ENCODE measurements at regions not wholly inside any gene's neighbourhood (a gene's known extent, or its start where the extent isn't known, plus 50 kb on each side); places are given as distances from the start of the nearest gene placed in this dataset.

- WGBS (ENCODE audit: low lambda C conversion rate): 67% methylated on average over 7 of the region's 7 CpGs
- Histone ChIP-seq H3K36me3 (replicated peaks in 1 of 2; ENCODE audit: control insufficient read depth in 1 of 2, insufficient read depth in 2 of 2, low read length in 2 of 2) (no peaks in the 10 kb centered on the region), H4K20me1 (ENCODE audit: insufficient read depth, low read length) (no peaks in the 10 kb centered on the region), H3K27ac (ENCODE audit: extremely low read length, insufficient read depth, low read length) (no peak overlapping the region), H3K4me2 (ENCODE audit: low read depth, low read length) (no peak overlapping the region), H3K27me3 (ENCODE audit: control insufficient read depth in 1 of 2, insufficient read depth in 2 of 2, low read length in 2 of 2) (peaks cover 1 to 34% of the 10 kb centered on the region in 2 experiments; a peak in 3 of 5 replicates), H3K9ac (ENCODE audit: insufficient read depth, low read depth, low read length) (no peak overlapping the region), H2AFZ (ENCODE audit: low read length) (no peak overlapping the region), H3K9me3 (ENCODE audit: low read length) (no peaks in the 10 kb centered on the region), H3K4me3 (replicated peaks in 1 of 3; ENCODE audit: insufficient read depth in 1 of 3, low read depth in 2 of 3, low read length in 3 of 3) (no peak overlapping the region), H3K79me2 (ENCODE audit: insufficient read depth, low read length) (no peaks in the 10 kb centered on the region), H3K4me1 (ENCODE audit: insufficient read depth, low read length) (peaks cover 23% of the 10 kb centered on the region)
- BruUV-seq (replicated peaks): no TSS peak
- in situ Hi-C loops (cut with HindIII; ENCODE audit: extremely low pct_ligation_motif_present, low pct_unique_long_range_greater_than_20kb): no loop called here
- ATAC-seq (no peak), FAIRE-seq (no peak), DNase-seq (ENCODE audit: low spot score) (no peak)
- TF ChIP-seq, protein P1, sequence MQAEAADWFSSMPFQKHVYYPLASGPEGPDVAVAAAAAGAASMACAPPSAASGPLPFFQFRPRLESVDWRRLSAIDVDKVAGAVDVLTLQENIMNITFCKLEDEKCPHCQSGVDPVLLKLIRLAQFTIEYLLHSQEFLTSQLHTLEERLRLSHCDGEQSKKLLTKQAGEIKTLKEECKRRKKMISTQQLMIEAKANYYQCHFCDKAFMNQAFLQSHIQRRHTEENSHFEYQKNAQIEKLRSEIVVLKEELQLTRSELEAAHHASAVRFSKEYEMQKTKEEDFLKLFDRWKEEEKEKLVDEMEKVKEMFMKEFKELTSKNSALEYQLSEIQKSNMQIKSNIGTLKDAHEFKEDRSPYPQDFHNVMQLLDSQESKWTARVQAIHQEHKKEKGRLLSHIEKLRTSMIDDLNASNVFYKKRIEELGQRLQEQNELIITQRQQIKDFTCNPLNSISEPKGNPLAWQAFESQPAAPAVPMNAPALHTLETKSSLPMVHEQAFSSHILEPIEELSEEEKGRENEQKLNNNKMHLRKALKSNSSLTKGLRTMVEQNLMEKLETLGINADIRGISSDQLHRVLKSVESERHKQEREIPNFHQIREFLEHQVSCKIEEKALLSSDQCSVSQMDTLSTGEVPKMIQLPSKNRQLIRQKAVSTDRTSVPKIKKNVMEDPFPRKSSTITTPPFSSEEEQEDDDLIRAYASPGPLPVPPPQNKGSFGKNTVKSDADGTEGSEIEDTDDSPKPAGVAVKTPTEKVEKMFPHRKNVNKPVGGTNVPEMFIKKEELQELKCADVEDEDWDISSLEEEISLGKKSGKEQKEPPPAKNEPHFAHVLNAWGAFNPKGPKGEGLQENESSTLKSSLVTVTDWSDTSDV (CRISPR knock-in tag; IDR thresholded peaks at IDR 0.05): no peak
- TF ChIP-seq NCOA1 (CRISPR knock-in tag; IDR thresholded peaks at IDR 0.05) (no peak), TCF12 (IDR thresholded peaks at IDR 0.05) (no peak), TCF12 (CRISPR knock-in tag; IDR thresholded peaks at IDR 0.05) (no peak), HNRNPK (IDR thresholded peaks at IDR 0.05; ENCODE audit: low read depth, low read length, poor library complexity, severe bottlenecking) (no peak), ZNF563 (CRISPR knock-in tag; IDR thresholded peaks at IDR 0.05) (no peak), JDP2 (CRISPR knock-in tag; IDR thresholded peaks at IDR 0.05; ENCODE audit: borderline replicate concordance) (no peak), ZFP36L2 (CRISPR knock-in tag; IDR thresholded peaks at IDR 0.05) (no peak), CBFB (CRISPR knock-in tag; IDR thresholded peaks at IDR 0.05) (no peak)
- TF ChIP-seq, protein P2, sequence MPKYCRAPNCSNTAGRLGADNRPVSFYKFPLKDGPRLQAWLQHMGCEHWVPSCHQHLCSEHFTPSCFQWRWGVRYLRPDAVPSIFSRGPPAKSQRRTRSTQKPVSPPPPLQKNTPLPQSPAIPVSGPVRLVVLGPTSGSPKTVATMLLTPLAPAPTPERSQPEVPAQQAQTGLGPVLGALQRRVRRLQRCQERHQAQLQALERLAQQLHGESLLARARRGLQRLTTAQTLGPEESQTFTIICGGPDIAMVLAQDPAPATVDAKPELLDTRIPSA (CRISPR knock-in tag; IDR thresholded peaks at IDR 0.05; ENCODE audit: borderline replicate concordance): no peak
- ChIA-PET CTCF (ENCODE audit: low intra/inter-chr PET ratio, low total read pairs) (no interaction called here), POLR2A (no interaction called here)
- intact Hi-C loops (cut with micrococcal nuclease; ENCODE audit: unreplicated experiment): no loop called here
Measured at GRCh38 chr20:20938131-20938530, 168.0 kb downstream of the LINC00237 start.
